ENCODE measurements at regions not wholly inside any gene's neighbourhood (a gene's known extent, or its start where the extent isn't known, plus 50 kb on each side); places are given as distances from the start of the nearest gene placed in this dataset.

- Histone ChIP-seq H2AFZ (ENCODE audit: control insufficient read depth, low read depth, low read length) (no peak overlapping the region), H3K4me3 (no peak overlapping the region), H3K4me1 (ENCODE audit: control insufficient read depth, insufficient read depth, low read length) (no peaks in the 10 kb centered on the region), H3K9ac (ENCODE audit: control insufficient read depth, insufficient read depth, low read length) (no peak overlapping the region), H3K79me2 (ENCODE audit: control insufficient read depth, insufficient read depth, low read length) (no peaks in the 10 kb centered on the region), H3K27ac (ENCODE audit: control insufficient read depth, insufficient read depth) (no peak overlapping the region), H3K36me3 (ENCODE audit: control insufficient read depth in 2 of 2, insufficient read depth in 2 of 2, low read length in 1 of 2) (no peaks in the 10 kb centered on the region), H3K4me2 (ENCODE audit: control insufficient read depth, insufficient read depth) (no peak overlapping the region), H3K27me3 (replicated peaks in 1 of 2; ENCODE audit: control insufficient read depth in 2 of 2, insufficient read depth in 2 of 2, low read length in 1 of 2) (no peaks in the 10 kb centered on the region), H3K9me3 (replicated peaks; ENCODE audit: control insufficient read depth, insufficient read depth, low read length) (no peaks in the 10 kb centered on the region), H4K20me1 (ENCODE audit: control insufficient read depth, insufficient read depth) (no peaks in the 10 kb centered on the region)
- no peak for DNase-seq (ENCODE audit: low read depth, low spot score)
- in situ Hi-C loops (cut with MboI) (no loop called here), intact Hi-C loops (cut with micrococcal nuclease; ENCODE audit: unreplicated experiment) (no loop called here)
- ChIA-PET CTCF (interaction anchor here (0.7 kb wide), 1 partner anchor 14 kb away, joined by 3 read pairs; no protein-coding TSS in a partner anchor), SMC1A (ENCODE audit: uncharacterized antibody, unreplicated experiment) (no interaction called here), POLR2A (no interaction called here), RAD21 (ENCODE audit: unreplicated experiment) (no interaction called here)
- no peak for FAIRE-seq
- BruUV-seq (replicated peaks): no TSS peak
- WGBS (ENCODE audit: insufficient coverage, insufficient replicate concordance, low lambda C conversion rate, missing lambda C conversion rate): 10% methylated on average over 3 of the region's 3 CpGs
- ATAC-seq: no peak
- no peak for TF ChIP-seq CEBPZ (IDR thresholded peaks at IDR 0.05; ENCODE audit: low read depth, low read length)
- TF ChIP-seq E2F4 (IDR thresholded peaks at IDR 0.05; ENCODE audit: low read depth, low read length): no peak
- TF ChIP-seq JUND (IDR thresholded peaks at IDR 0.05; ENCODE audit: low read depth, low read length): no peak
- TF ChIP-seq ZNF592 (IDR thresholded peaks at IDR 0.05): no peak
- no peak for TF ChIP-seq USF1 (IDR thresholded peaks at IDR 0.05; ENCODE audit: borderline replicate concordance, extremely low read length, insufficient read depth, low read depth, low read length)
- TF ChIP-seq PBX3 (IDR thresholded peaks at IDR 0.05; ENCODE audit: insufficient replicate concordance, low read depth, low read length): no peak
- TF ChIP-seq IKZF2 (IDR thresholded peaks at IDR 0.05): no peak
- TF ChIP-seq SPI1 (IDR thresholded peaks at IDR 0.05; ENCODE audit: borderline replicate concordance, insufficient read depth, low read depth, low read length): no peak
- TF ChIP-seq EZH2 (IDR thresholded peaks at IDR 0.05; ENCODE audit: borderline replicate concordance, control insufficient read depth, low read depth, low read length): no peak
- TF ChIP-seq ATF2 (IDR thresholded peaks at IDR 0.05; ENCODE audit: low read length): no peak
- no peak for TF ChIP-seq LARP7 (IDR thresholded peaks at IDR 0.05)
- no peak for TF ChIP-seq NR2F1 (conservative IDR thresholded peaks at IDR 0.05)
Measured at GRCh38 chr15:46383978-46384377, 749.1 kb downstream of the SQOR start.

All from GM12878 (cell line).